Liver (tissue), 8 donors: ENCODE measurements at regions not wholly inside any gene's neighbourhood (a gene's known extent, or its start where the extent isn't known, plus 50 kb on each side); places are given as distances from the start of the nearest gene placed in this dataset.
A peak's percentile ranks its signal among the peaks of the same experiment; 100 is the strongest.

Experiments used
- DNase-seq: peaks from one replicate; pipeline ENCODE4 v3.0.0-alpha.2; 2017; ENCODE audit warnings: low spot score
- H3K27ac ChIP-seq, 2 donors: one replicate each; pipeline ENCODE4 v1.7.0; 2013; ENCODE audit warnings: inconsistent platforms in 2 of 2, low read length in 2 of 2, control low read depth in 1 of 2, low read depth in 1 of 2, mild to moderate bottlenecking in 1 of 2
- H3K27me3 ChIP-seq, 4 donors: one replicate each; pipeline versions ENCODE4 v1.6.1 to v1.7.0; 2013; ENCODE audit warnings: low read length in 3 of 4, inconsistent platforms in 1 of 4, mild to moderate bottlenecking in 1 of 4, moderate library complexity in 1 of 4; ENCODE audit not compliant: control insufficient read depth in 4 of 4, insufficient read depth in 4 of 4
- H3K36me3 ChIP-seq, 4 donors: one replicate each; pipeline versions ENCODE4 v1.6.1 to v1.7.0; 2013; ENCODE audit warnings: low read length in 3 of 4, mild to moderate bottlenecking in 3 of 4, low read depth in 1 of 4, moderate library complexity in 1 of 4; ENCODE audit not compliant: control insufficient read depth in 4 of 4, insufficient read depth in 3 of 4
- H3K4me1 ChIP-seq, 4 donors: one replicate each; pipeline versions ENCODE4 v1.6.1 to v1.7.0; 2013; ENCODE audit warnings: low read length in 3 of 4, mild to moderate bottlenecking in 3 of 4, moderate library complexity in 1 of 4; ENCODE audit not compliant: control insufficient read depth in 4 of 4, insufficient read depth in 4 of 4
- H3K4me3 ChIP-seq, 3 donors: one replicate each; pipeline versions ENCODE4 v1.6.1 to v1.7.0; 2013; ENCODE audit warnings: low read length in 3 of 3, control low read depth in 1 of 3, low read depth in 1 of 3, mild to moderate bottlenecking in 1 of 3
- H3K9ac ChIP-seq, 2 donors: one replicate each; pipeline ENCODE4 v1.7.0; 2013; ENCODE audit warnings: low read length in 2 of 2, mild to moderate bottlenecking in 2 of 2, moderate library complexity in 2 of 2, control low read depth in 1 of 2, low read depth in 1 of 2
- H3K9me3 ChIP-seq, 4 donors: one replicate each; pipeline versions ENCODE4 v1.6.1 to v1.7.0; 2013; ENCODE audit warnings: low read length in 3 of 4; ENCODE audit not compliant: control insufficient read depth in 4 of 4
- ATF3 ChIP-seq: IDR thresholded peaks from 2 replicates; pipeline ENCODE4 v1.6.1; 2016; ENCODE audit warnings: antibody characterized with exemption
- CTCF ChIP-seq: fragments of 150-350 bp; IDR thresholded peaks from 2 replicates; pipeline ENCODE4 v1.5.1; 2017; ENCODE audit warnings: improper control_type of control experiment, low read depth, low read length; ENCODE audit not compliant: missing input control
- EGR1 ChIP-seq, 2 donors: IDR thresholded peaks; 2 replicates each; pipeline ENCODE4 v1.6.1; 2016 to 2018; ENCODE audit warnings: antibody characterized with exemption in 2 of 2, low read depth in 2 of 2
- FOXA1 ChIP-seq: IDR thresholded peaks from 2 replicates; pipeline ENCODE4 v1.6.1; 2016; ENCODE audit warnings: antibody characterized with exemption
- FOXA2 ChIP-seq: IDR thresholded peaks from 2 replicates; pipeline ENCODE4 v1.6.1; 2016; ENCODE audit warnings: antibody characterized with exemption
- GABPA ChIP-seq, 2 donors: IDR thresholded peaks in 1 of 2; conservative IDR thresholded peaks in 1 of 2; 2 replicates each; pipeline ENCODE4 v1.6.1; 2016; ENCODE audit warnings: antibody characterized with exemption in 2 of 2, mild to moderate bottlenecking in 1 of 2, moderate library complexity in 1 of 2
- HNF4A ChIP-seq, 2 donors: conservative IDR thresholded peaks; 2 replicates each; pipeline ENCODE4 v1.6.1; 2016; ENCODE audit warnings: antibody characterized with exemption in 2 of 2, mild to moderate bottlenecking in 2 of 2
- HNF4G ChIP-seq: IDR thresholded peaks from 2 replicates; pipeline ENCODE4 v1.6.1; 2016; ENCODE audit warnings: antibody characterized with exemption
- JUND ChIP-seq, 2 donors: IDR thresholded peaks; 2 replicates each; pipeline ENCODE4 v1.6.1; 2016; ENCODE audit warnings: antibody characterized with exemption in 2 of 2
- MAX ChIP-seq: IDR thresholded peaks from 2 replicates; pipeline ENCODE4 v1.6.1; 2016; ENCODE audit warnings: antibody characterized with exemption
- NR2F2 ChIP-seq: IDR thresholded peaks from 2 replicates; pipeline ENCODE4 v1.6.1; 2016; ENCODE audit warnings: antibody characterized with exemption
- RAD21 ChIP-seq, 2 donors: IDR thresholded peaks; 2 replicates each; pipeline ENCODE4 v1.6.1; 2016; ENCODE audit warnings: antibody characterized with exemption in 2 of 2, mild to moderate bottlenecking in 2 of 2
- REST ChIP-seq: IDR thresholded peaks from 2 replicates; pipeline ENCODE4 v1.6.1; 2016; ENCODE audit warnings: antibody characterized with exemption, mild to moderate bottlenecking
- RXRA ChIP-seq, 2 donors: IDR thresholded peaks; 2 replicates each; pipeline ENCODE4 v1.6.1; 2017 to 2018; ENCODE audit warnings: antibody characterized with exemption in 2 of 2, mild to moderate bottlenecking in 1 of 2
- SP1 ChIP-seq: IDR thresholded peaks from 2 replicates; pipeline ENCODE4 v1.6.1; 2018; ENCODE audit warnings: antibody characterized with exemption, mild to moderate bottlenecking
- TAF1 ChIP-seq: conservative IDR thresholded peaks from 2 replicates; pipeline ENCODE4 v1.6.1; 2016; ENCODE audit warnings: antibody characterized with exemption, mild to moderate bottlenecking
- YY1 ChIP-seq: IDR thresholded peaks from 2 replicates; pipeline ENCODE4 v1.6.1; 2016; ENCODE audit warnings: antibody characterized with exemption, mild to moderate bottlenecking
- ZBTB33 ChIP-seq: IDR thresholded peaks from 2 replicates; pipeline ENCODE4 v1.6.1; 2016; ENCODE audit warnings: antibody characterized with exemption
- WGBS: extraction: QIAGEN DNeasy Blood & Tissue Kit; methylation state at CpG from one replicate; pipeline ENCODE4 v1.1.7; 2013; 5-methylcytosine and 5-hydroxymethylcytosine counted together
- donor health status: healthy.
- donor health status: healthy.
- donor health status: healthy.
- donor health status: healthy.
- donor health status: healthy.

- H3K27me3 ChIP-seq, result no peaks in the 10 kb centered on the region
- H3K27ac ChIP-seq, result no peak overlapping the region
- TF ChIP-seq FOXA1 (no peak), MAX (no peak), YY1 (no peak), REST (no peak), HNF4A (conservative IDR thresholded peaks at IDR 0.05) (peak; percentile 84), SP1 (peak; percentile 45), ZBTB33 (no peak), GABPA (IDR thresholded peaks at IDR 0.05 in 1 of 2, conservative IDR thresholded peaks at IDR 0.05 in 1 of 2) (no peak), FOXA2 (no peak), TAF1 (no peak), RAD21 (IDR thresholded peaks at IDR 0.05) (peak; percentile 30 to 60), HNF4G (peak; percentile 63), ATF3 (no peak), CTCF (no peak), EGR1 (IDR thresholded peaks at IDR 0.05; ENCODE audit: low read depth in 2 of 2) (no peak), JUND (IDR thresholded peaks at IDR 0.05) (no peak), NR2F2 (no peak), RXRA (IDR thresholded peaks at IDR 0.05) (peak; percentile 48 to 50)
- DNase-seq, result no peak
- no peaks in the 10 kb centered on the region for H3K36me3 ChIP-seq
- no peak overlapping the region for H3K4me3 ChIP-seq
- H3K4me1 ChIP-seq, result peaks cover 9 to 42% (median 31%) of the 10 kb centered on the region in 4 donors
- H3K9ac ChIP-seq, result no peak overlapping the region
- WGBS, result 24% methylated on average over 2 of the region's 2 CpGs
- peaks cover 0 to 1% (median 0%) of the 10 kb centered on the region in 4 donors for H3K9me3 ChIP-seq
Observed at GRCh38 chr4:38209654-38210053, 249.5 kb downstream of the PTTG2 start.
